Endodermal cell (in vitro differentiated cells): ENCODE measurements at regions not wholly inside any gene's neighbourhood (a gene's known extent, or its start where the extent isn't known, plus 50 kb on each side); places are given as distances from the start of the nearest gene placed in this dataset.
"Not testable (repeated sequence)": the region's sequence is repeated elsewhere in the genome, so short reads cannot be mapped to it uniquely, and the experiment has no call there.

Experiments used
- DNase-seq: peaks from one replicate; pipeline ENCODE4 v3.0.0-alpha.2; 2017
- H3K27ac ChIP-seq: 2 replicates; pipeline ENCODE4 v1.5.1; 2013; ENCODE audit warnings: mild to moderate bottlenecking, low read depth, low read length, moderate library complexity
- H3K27me3 ChIP-seq: 2 replicates; pipeline ENCODE4 v1.6.1; 2013; ENCODE audit warnings: mild to moderate bottlenecking, low read length, moderate library complexity; ENCODE audit not compliant: insufficient read depth, control insufficient read depth, poor library complexity, severe bottlenecking
- H3K36me3 ChIP-seq: 2 replicates; pipeline ENCODE4 v1.7.0; 2013; ENCODE audit warnings: mild to moderate bottlenecking, low read length, moderate library complexity; ENCODE audit not compliant: control insufficient read depth, insufficient read depth
- H3K4me1 ChIP-seq: one replicate; pipeline ENCODE4 v1.7.0; 2013; ENCODE audit warnings: low read length; ENCODE audit not compliant: control insufficient read depth, insufficient read depth
- H3K4me3 ChIP-seq: 2 replicates; pipeline ENCODE4 v1.5.1; 2013; ENCODE audit warnings: mild to moderate bottlenecking, low read length, moderate library complexity
- H3K9ac ChIP-seq: 2 replicates; pipeline ENCODE4 v1.6.1; 2013; ENCODE audit warnings: mild to moderate bottlenecking, low read length, moderate library complexity; ENCODE audit not compliant: poor library complexity, severe bottlenecking; ENCODE audit errors: extremely low read depth
- H3K9me3 ChIP-seq: 2 replicates; pipeline ENCODE4 v1.6.1; 2013; ENCODE audit warnings: mild to moderate bottlenecking, low read length, moderate library complexity; ENCODE audit not compliant: control insufficient read depth
- H3K27ac Mint-ChIP-seq: 2 replicates; pipeline ENCODE4 v1.8.0; 2020; ENCODE audit warnings: mixed read lengths
- H3K27me3 Mint-ChIP-seq: 2 replicates; pipeline ENCODE4 v1.8.0; 2021; ENCODE audit warnings: mild to moderate bottlenecking, mixed read lengths; ENCODE audit not compliant: insufficient read depth
- H3K36me3 Mint-ChIP-seq: 2 replicates; pipeline ENCODE4 v1.8.0; 2020; ENCODE audit warnings: low read depth, mixed read lengths
- H3K4me1 Mint-ChIP-seq: 2 replicates; pipeline ENCODE4 v1.8.0; 2020; ENCODE audit warnings: mixed read lengths
- H3K4me3 Mint-ChIP-seq: 2 replicates; pipeline ENCODE4 v1.8.0; 2020; ENCODE audit warnings: mild to moderate bottlenecking, moderate library complexity, mixed read lengths
- H3K9me3 Mint-ChIP-seq: 2 replicates; pipeline ENCODE4 v1.8.0; 2020; ENCODE audit warnings: mild to moderate bottlenecking, mixed read lengths
- CTCF ChIP-seq: fragments of 200-600 bp; sonication (generic); conservative IDR thresholded peaks from 2 replicates; pipeline ENCODE4 v1.5.0; 2021; ENCODE audit warnings: antibody characterized with exemption, mild to moderate bottlenecking
- WGBS, 2 experiments: methylation state at CpG; one replicate each; pipeline versions ENCODE4 v1.1.5 to v1.1.7; 2013; ENCODE audit warnings: missing lambda C conversion rate in 2 of 2, mixed read lengths in 1 of 2; ENCODE audit not compliant: insufficient coverage in 1 of 2, insufficient read length in 1 of 2; 5-methylcytosine and 5-hydroxymethylcytosine counted together

- H3K9me3 ChIP-seq, result no peaks in the 10 kb centered on the region
- no peak overlapping the region for H3K4me3 ChIP-seq
- Mint-ChIP-seq H3K9me3 (peaks cover 3% of the 10 kb centered on the region), H3K27ac (no peak overlapping the region), H3K4me1 (no peaks in the 10 kb centered on the region), H3K4me3 (no peak overlapping the region), H3K27me3 (peaks cover 2% of the 10 kb centered on the region), H3K36me3 (peaks cover 1% of the 10 kb centered on the region)
- H3K9ac ChIP-seq, result no peak overlapping the region
- H3K27ac ChIP-seq, result no peak overlapping the region
- TF ChIP-seq CTCF, result no peak
- no peaks in the 10 kb centered on the region for H3K4me1 ChIP-seq
- no peaks in the 10 kb centered on the region for H3K27me3 ChIP-seq
- DNase-seq, result no peak
- H3K36me3 ChIP-seq, result no peaks in the 10 kb centered on the region
Measured at GRCh38 chr3:177658354-177658753, 461.1 kb upstream of the TBL1XR1 start.

GRCh38 chr3:177664380-177665103, 467.3 kb upstream of the TBL1XR1 start:
- H3K4me1 Mint-ChIP-seq, result peaks cover 28% of the 10 kb centered on the region
- 90 to 95% methylated on average over 10 to 17 of the region's 17 CpGs for WGBS, 2 experiments
- not testable (repeated sequence) for DNase-seq

GRCh38 chr3:177665122-177665808, 468.0 kb upstream of the TBL1XR1 start:
- Histone ChIP-seq H3K27ac (no peak overlapping the region), H3K27me3 (no peaks in the 10 kb centered on the region), H3K4me1 (no peaks in the 10 kb centered on the region), H3K9ac (no peak overlapping the region), H3K9me3 (peaks cover 10% of the 10 kb centered on the region), H3K36me3 (no peaks in the 10 kb centered on the region), H3K4me3 (no peak overlapping the region)
- Mint-ChIP-seq H3K4me1 (peaks cover 36% of the 10 kb centered on the region), H3K27ac (no peak overlapping the region), H3K4me3 (no peak overlapping the region), H3K9me3 (peaks cover 31% of the 10 kb centered on the region), H3K36me3 (peaks cover 8% of the 10 kb centered on the region), H3K27me3 (no peaks in the 10 kb centered on the region)
- WGBS, 2 experiments, result 93 to 99% methylated on average over 8 to 9 of the region's 9 CpGs
- no peak for DNase-seq
- TF ChIP-seq CTCF, result no peak

More at GRCh38 chr3:177664380-177665103, 467.3 kb upstream of the TBL1XR1 start:
- H3K36me3 Mint-ChIP-seq, H3K27ac Mint-ChIP-seq, H3K9ac ChIP-seq, H3K27me3 ChIP-seq, H3K27me3 Mint-ChIP-seq, H3K4me1 ChIP-seq, H3K36me3 ChIP-seq, H3K4me3 Mint-ChIP-seq, H3K4me3 ChIP-seq, H3K27ac ChIP-seq: not testable (repeated sequence)
- H3K9me3 Mint-ChIP-seq, result peaks cover 31% of the 10 kb centered on the region
- H3K9me3 ChIP-seq, result peaks cover 10% of the 10 kb centered on the region
